ENCODE measurements at regions not wholly inside any gene's neighbourhood (a gene's known extent, or its start where the extent isn't known, plus 50 kb on each side); places are given as distances from the start of the nearest gene placed in this dataset.

GRCh38 chr5:60446917-60447316, 253.0 kb downstream of the DEPDC1B start:
- H3K4me3 ChIP-seq (ENCODE audit: low read depth, low read length): no peak overlapping the region
- no peak for DNase-seq (ENCODE audit: low read depth)
- no peak for TF ChIP-seq CTCF (conservative IDR thresholded peaks at IDR 0.05; ENCODE audit: low read depth, low read length)

GRCh38 chr5:60445921-60446320, 254.0 kb downstream of the DEPDC1B start:
- no peak for DNase-seq (ENCODE audit: low read depth)
- no peak overlapping the region for H3K4me3 ChIP-seq (ENCODE audit: low read depth, low read length)
- TF ChIP-seq CTCF (conservative IDR thresholded peaks at IDR 0.05; ENCODE audit: low read depth, low read length): no peak

- no peak overlapping the region for H3K4me3 ChIP-seq (ENCODE audit: low read depth, low read length)
- no peak for TF ChIP-seq CTCF (conservative IDR thresholded peaks at IDR 0.05; ENCODE audit: low read depth, low read length)
- no peak for DNase-seq (ENCODE audit: low read depth)
These were observed 254.5 kb downstream of the DEPDC1B start for GRCh38 chr5:60445427-60445826.

- TF ChIP-seq CTCF (conservative IDR thresholded peaks at IDR 0.05; ENCODE audit: low read depth, low read length): no peak
- H3K4me3 ChIP-seq (ENCODE audit: low read depth, low read length): no peak overlapping the region
- DNase-seq (ENCODE audit: low read depth): no peak
These were observed 255.2 kb downstream of the DEPDC1B start for GRCh38 chr5:60444661-60445360.

- H3K4me3 ChIP-seq (ENCODE audit: low read depth, low read length): no peak overlapping the region
- no peak for DNase-seq (ENCODE audit: low read depth)
- TF ChIP-seq CTCF (conservative IDR thresholded peaks at IDR 0.05; ENCODE audit: low read depth, low read length): no peak
These were observed 260.4 kb downstream of the DEPDC1B start for GRCh38 chr5:60439552-60439951.

GRCh38 chr5:60437308-60437707, 262.7 kb downstream of the DEPDC1B start:
- no peak for TF ChIP-seq CTCF (conservative IDR thresholded peaks at IDR 0.05; ENCODE audit: low read depth, low read length)
- no peak for DNase-seq (ENCODE audit: low read depth)
- H3K4me3 ChIP-seq (ENCODE audit: low read depth, low read length): no peak overlapping the region

- no peak overlapping the region for H3K4me3 ChIP-seq (ENCODE audit: low read depth, low read length)
- TF ChIP-seq CTCF (conservative IDR thresholded peaks at IDR 0.05; ENCODE audit: low read depth, low read length): no peak
- DNase-seq (ENCODE audit: low read depth): peak; percentile 1
These were observed 263.4 kb downstream of the DEPDC1B start for GRCh38 chr5:60436518-60436917.
